Endothelial cell of umbilical vein (primary cell): ENCODE measurements at regions not wholly inside any gene's neighbourhood (a gene's known extent, or its start where the extent isn't known, plus 50 kb on each side); places are given as distances from the start of the nearest gene placed in this dataset.

ENCODE experiments used
- BruUV-seq: library from RNA; stranded (reverse); fragments of 400-500 nt; replicated peaks from 2 replicates; lab custom pipeline; 2021; lab: Mats Ljungman, UMichigan
- CTCF ChIA-PET: fragments of 300-600, 350-600 bp; sonication (Branson Sonifier 250); formaldehyde crosslinking; loops from one replicate; lab custom pipeline; 2021; ENCODE audit warnings: antibody characterized with exemption, inconsistent platforms; lab: Charles Lee
- POLR2A ChIA-PET: fragments of 300-600, 350-600 bp; sonication (Branson Sonifier 250); formaldehyde crosslinking; loops from one replicate; lab custom pipeline; 2021; ENCODE audit warnings: antibody characterized with exemption, inconsistent platforms; lab: Charles Lee
- DNase-seq: peaks from one replicate; pipeline ENCODE4 v3.0.0-alpha.2; 2011; ENCODE audit warnings: low read depth, low spot score
- FAIRE-seq: peaks from 2 replicates; lab custom pipeline; 2011; peaks lifted over from hg19 to GRCh38; lab: Jason Lieb, UNC
- H2AFZ ChIP-seq: 2 replicates; pipeline ENCODE4 v1.6.0; 2012; ENCODE audit warnings: low read depth, low read length, control low read depth, inconsistent platforms
- H3K27ac ChIP-seq: 2 replicates; pipeline ENCODE4 v1.5.1; 2011; ENCODE audit warnings: low read depth, mild to moderate bottlenecking, control low read depth, low read length, moderate library complexity; ENCODE audit not compliant: insufficient read depth
- H3K27me3 ChIP-seq, 2 experiments: 2 replicates each; pipeline versions ENCODE4 v1.6.0 to v1.6.1; 2011; ENCODE audit warnings: low read length in 2 of 2, mixed read lengths in 1 of 2; ENCODE audit not compliant: control insufficient read depth in 2 of 2, insufficient read depth in 2 of 2
- H3K36me3 ChIP-seq, 2 experiments: 2 replicates in 1 of 2; 3 replicates in 1 of 2; pipeline ENCODE4 v1.5.1; 2011; ENCODE audit warnings: low read length in 2 of 2, mild to moderate bottlenecking in 1 of 2, moderate library complexity in 1 of 2; ENCODE audit not compliant: control insufficient read depth in 2 of 2, insufficient read depth in 2 of 2; ENCODE audit errors: extremely low read depth in 1 of 2
- H3K4me1 ChIP-seq: 3 replicates; pipeline ENCODE4 v1.5.1; 2011; ENCODE audit warnings: mild to moderate bottlenecking, low read length; ENCODE audit not compliant: control insufficient read depth, insufficient read depth; ENCODE audit errors: extremely low read depth
- H3K4me2 ChIP-seq: 2 replicates; pipeline ENCODE4 v1.6.1; 2011; ENCODE audit warnings: low read length, control low read depth, mixed read lengths; ENCODE audit not compliant: insufficient read depth
- H3K4me3 ChIP-seq, 3 experiments: fragments of 200-600 bp in 1 of 3; sonication (generic), shearing (Covaris generic) in 1 of 3; replicated peaks in 1 of 3; 2 replicates each; pipeline ENCODE4 v1.5.1; 2011 to 2016; ENCODE audit warnings: control low read depth in 3 of 3, low read length in 3 of 3, mild to moderate bottlenecking in 2 of 3, inconsistent platforms in 1 of 3, low read depth in 1 of 3, moderate library complexity in 1 of 3; ENCODE audit not compliant: insufficient read depth in 1 of 3
- H3K79me2 ChIP-seq: 2 replicates; pipeline ENCODE4 v1.6.0; 2012; ENCODE audit warnings: low read length, inconsistent platforms; ENCODE audit not compliant: control insufficient read depth, insufficient read depth
- H3K9ac ChIP-seq: replicated peaks from 2 replicates; pipeline ENCODE3; 2011; ENCODE audit warnings: low read length, control low read depth; ENCODE audit not compliant: insufficient read depth; ENCODE audit errors: extremely low read depth
- H3K9me1 ChIP-seq: replicated peaks from 3 replicates; pipeline ENCODE4 v1.6.0; 2011; ENCODE audit warnings: mild to moderate bottlenecking, low read length; ENCODE audit not compliant: control insufficient read depth, insufficient read depth; ENCODE audit errors: extremely low read depth
- H3K9me3 ChIP-seq: replicated peaks from 2 replicates; pipeline ENCODE4 v1.5.1; 2012; ENCODE audit warnings: low read length, inconsistent platforms; ENCODE audit not compliant: control insufficient read depth, insufficient read depth
- H4K20me1 ChIP-seq: replicated peaks from 2 replicates; pipeline ENCODE3; 2011; ENCODE audit warnings: mild to moderate bottlenecking, low read length; ENCODE audit not compliant: control insufficient read depth, insufficient read depth; ENCODE audit errors: extremely low read depth
- CTCF ChIP-seq, 2 donors: IDR thresholded peaks; 1 replicate in 1 of 2; 2 replicates in 1 of 2; pipeline ENCODE4 v1.5.1; 2011; ENCODE audit warnings: low read length in 2 of 2, mild to moderate bottlenecking in 2 of 2, moderate library complexity in 2 of 2, control low read depth in 1 of 2, inconsistent platforms in 1 of 2, low read depth in 1 of 2; ENCODE audit not compliant: insufficient read depth in 1 of 2; ENCODE audit errors: extremely low read depth in 1 of 2
- EZH2 ChIP-seq: IDR thresholded peaks from 2 replicates; pipeline ENCODE4 v1.6.1; 2012; ENCODE audit warnings: borderline replicate concordance, low read depth, mild to moderate bottlenecking, moderate library complexity, low read length, inconsistent platforms; ENCODE audit not compliant: severe bottlenecking
- FOS ChIP-seq: IDR thresholded peaks from 2 replicates; pipeline ENCODE4 v1.6.1; 2011; ENCODE audit warnings: mild to moderate bottlenecking, low read length, moderate library complexity, borderline replicate concordance; ENCODE audit not compliant: insufficient read depth
- GATA2 ChIP-seq: IDR thresholded peaks from 2 replicates; pipeline ENCODE4 v1.7.0; 2011; ENCODE audit warnings: low read depth, mild to moderate bottlenecking, moderate library complexity, mixed read lengths, low read length; ENCODE audit not compliant: insufficient read length, insufficient read depth
- JUN ChIP-seq: IDR thresholded peaks from 2 replicates; pipeline ENCODE4 v1.6.1; 2011; ENCODE audit warnings: borderline replicate concordance, low read depth; ENCODE audit not compliant: insufficient read length, insufficient read depth
- MAX ChIP-seq: IDR thresholded peaks from 2 replicates; pipeline ENCODE4 v1.6.1; 2011; ENCODE audit not compliant: insufficient read depth, insufficient read length
- MYC ChIP-seq: IDR thresholded peaks from one replicate; pipeline ENCODE4 v1.6.1; 2011; ENCODE audit warnings: mild to moderate bottlenecking, low read depth, low read length
- POLR2A ChIP-seq: IDR thresholded peaks from 2 replicates; pipeline ENCODE4 v1.6.1; 2012; ENCODE audit warnings: low read depth, mild to moderate bottlenecking, control low read depth, low read length
- POLR2AphosphoS5 ChIP-seq: IDR thresholded peaks from 2 replicates; pipeline ENCODE4 v1.6.1; 2012; ENCODE audit warnings: low read depth, mild to moderate bottlenecking, control low read depth, low read length, moderate library complexity; ENCODE audit not compliant: insufficient read depth
- dilution Hi-C: fragments of 300-500 bp; cut with MboI; formaldehyde crosslinking; loops from one replicate; pipeline ENCODE4 v1.15.0; 2019; ENCODE audit warnings: low sequenced_read_pairs; ENCODE audit not compliant: extremely low pct_ligation_motif_present
- intact Hi-C: fragments of 100-400 bp; cut with micrococcal nuclease; formaldehyde crosslinking; loops from one replicate; pipeline ENCODE4 v1.10.0; 2022

- H3K79me2 ChIP-seq, result no peaks in the 10 kb centered on the region
- H3K9ac ChIP-seq, result no peak overlapping the region
- no peak overlapping the region for H3K27ac ChIP-seq
- H3K4me1 ChIP-seq, result no peaks in the 10 kb centered on the region
- H2AFZ ChIP-seq, result no peak overlapping the region
- H3K4me2 ChIP-seq, result no peak overlapping the region
- no peak overlapping the region for H3K4me3 ChIP-seq
- dilution Hi-C loops (no loop called here), intact Hi-C loops (no loop called here)
- CTCF ChIA-PET, result no interaction called here
- BruUV-seq, result no TSS peak
- DNase-seq (no peak), FAIRE-seq (no peak)
- TF ChIP-seq CTCF (IDR thresholded peaks at IDR 0.05; ENCODE audit: extremely low read depth in 1 of 2, insufficient read depth in 1 of 2, low read depth in 1 of 2, low read length in 2 of 2) (no peak), POLR2A (no peak), POLR2AphosphoS5 (no peak), JUN (no peak), FOS (no peak), EZH2 (no peak), MYC (no peak)
- no peaks in the 10 kb centered on the region for H3K9me3 ChIP-seq
- H3K36me3 ChIP-seq, result no peaks in the 10 kb centered on the region
- H3K27me3 ChIP-seq, result no peaks in the 10 kb centered on the region
- no peaks in the 10 kb centered on the region for H4K20me1 ChIP-seq
- H3K9me1 ChIP-seq, result no peaks in the 10 kb centered on the region
- POLR2A ChIA-PET, result no interaction called here
These were observed 1479.8 kb upstream of the ACVR2A start for GRCh38 chr2:146365041-146365440.

- dilution Hi-C loops, result no loop called here
- POLR2A ChIA-PET, result no interaction called here
- CTCF ChIA-PET, result no interaction called here
- Histone ChIP-seq H3K9me1 (no peaks in the 10 kb centered on the region), H2AFZ (no peak overlapping the region), H3K27me3 (no peaks in the 10 kb centered on the region), H3K4me3 (no peak overlapping the region), H3K9ac (no peak overlapping the region), H3K27ac (no peak overlapping the region), H3K4me1 (no peaks in the 10 kb centered on the region), H4K20me1 (no peaks in the 10 kb centered on the region), H3K4me2 (no peak overlapping the region), H3K79me2 (no peaks in the 10 kb centered on the region), H3K9me3 (no peaks in the 10 kb centered on the region), H3K36me3 (no peaks in the 10 kb centered on the region)
- no peak for DNase-seq
- no TSS peak for BruUV-seq
- no peak for TF ChIP-seq MYC
- no peak for TF ChIP-seq FOS
- TF ChIP-seq MAX, result no peak
- no peak for TF ChIP-seq GATA2
- no peak for TF ChIP-seq EZH2
- no peak for TF ChIP-seq POLR2A
- TF ChIP-seq CTCF (IDR thresholded peaks at IDR 0.05; ENCODE audit: extremely low read depth in 1 of 2, insufficient read depth in 1 of 2, low read depth in 1 of 2, low read length in 2 of 2), result no peak
- no peak for TF ChIP-seq POLR2AphosphoS5
- intact Hi-C loops, result no loop called here
- FAIRE-seq, result no peak
These were observed 1481.1 kb upstream of the ACVR2A start for GRCh38 chr2:146363731-146364130.
